ENCODE measurements at regions not wholly inside any gene's neighbourhood (a gene's known extent, or its start where the extent isn't known, plus 50 kb on each side); places are given as distances from the start of the nearest gene placed in this dataset.

DNA sequence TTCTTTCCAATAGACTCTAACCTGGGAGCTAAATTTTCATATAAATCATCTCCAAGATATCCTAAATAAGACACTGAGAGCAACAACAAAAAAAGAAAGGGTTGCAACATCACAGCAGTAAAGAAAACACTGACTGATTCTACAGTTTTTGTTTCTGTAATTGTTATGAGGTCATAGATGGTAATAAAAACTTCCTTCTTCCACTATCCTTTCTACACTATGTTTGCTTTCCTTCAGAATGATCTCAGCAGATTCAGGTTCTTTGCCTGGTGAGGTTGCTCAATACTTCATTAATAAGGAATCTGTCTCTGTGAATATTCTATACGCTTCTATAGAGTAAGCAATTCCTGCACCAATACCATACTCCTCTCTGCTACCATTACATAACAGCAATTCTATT is 835.6 kb upstream of the GRAMD2B start:
- no peak for DNase-seq

DNA sequence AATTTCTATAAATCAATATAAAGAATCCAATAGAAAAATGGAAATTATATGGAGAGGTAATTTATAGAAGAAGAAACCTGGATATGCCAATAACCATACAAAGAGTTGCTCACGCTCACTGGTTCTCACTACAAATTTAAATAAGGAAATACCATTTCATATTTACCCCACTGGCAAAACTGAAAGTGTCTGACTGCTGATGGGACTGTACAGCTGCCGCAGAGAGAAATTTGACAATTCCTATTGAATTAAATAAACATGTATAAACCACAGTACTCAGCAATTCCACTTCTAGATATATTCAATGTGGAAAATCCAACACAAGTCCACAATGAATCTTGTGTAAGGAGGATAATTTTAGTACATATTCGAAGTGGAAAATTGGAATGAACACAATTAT is 830.4 kb upstream of the GRAMD2B start:
- DNase-seq = no peak

DNA sequence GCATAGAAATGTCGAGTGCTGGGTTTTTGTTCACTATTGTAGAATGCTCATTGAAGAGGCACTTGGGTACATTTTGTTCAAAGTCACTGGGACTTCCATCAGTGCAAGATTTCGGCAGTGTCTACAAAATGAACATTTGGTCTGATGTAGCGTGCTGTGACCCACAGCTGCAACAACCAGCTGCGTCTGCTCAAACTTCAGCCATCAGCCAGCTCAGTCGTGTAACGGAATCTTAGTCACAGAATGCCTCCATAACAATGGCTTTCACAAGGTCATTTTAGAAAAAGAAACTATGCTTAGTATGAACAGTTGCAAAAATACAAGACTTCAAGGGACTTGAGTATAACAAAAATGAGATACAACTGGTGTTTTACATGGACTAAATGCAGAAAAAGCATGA is 828.1 kb upstream of the GRAMD2B start:
- DNase-seq = no peak

DNA sequence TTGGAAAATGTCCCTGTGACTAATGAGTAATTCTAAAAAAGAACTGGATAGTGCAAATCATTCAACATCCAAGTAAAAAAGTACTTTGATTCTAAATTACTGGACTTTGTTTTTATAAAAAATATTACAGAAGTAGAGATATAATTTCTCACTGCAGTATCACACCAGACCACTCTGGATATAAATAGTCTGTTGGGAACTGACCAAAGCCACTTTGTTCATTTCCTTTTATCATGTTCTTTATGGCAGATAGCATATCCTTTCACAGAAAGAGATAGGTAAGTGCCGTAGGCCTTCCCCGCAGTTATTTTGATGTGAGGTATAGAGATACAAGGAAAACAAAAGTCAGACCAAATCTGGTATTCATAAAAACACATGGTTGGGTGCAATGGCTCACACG is 827.4 kb upstream of the GRAMD2B start:
- no peak for DNase-seq

DNA sequence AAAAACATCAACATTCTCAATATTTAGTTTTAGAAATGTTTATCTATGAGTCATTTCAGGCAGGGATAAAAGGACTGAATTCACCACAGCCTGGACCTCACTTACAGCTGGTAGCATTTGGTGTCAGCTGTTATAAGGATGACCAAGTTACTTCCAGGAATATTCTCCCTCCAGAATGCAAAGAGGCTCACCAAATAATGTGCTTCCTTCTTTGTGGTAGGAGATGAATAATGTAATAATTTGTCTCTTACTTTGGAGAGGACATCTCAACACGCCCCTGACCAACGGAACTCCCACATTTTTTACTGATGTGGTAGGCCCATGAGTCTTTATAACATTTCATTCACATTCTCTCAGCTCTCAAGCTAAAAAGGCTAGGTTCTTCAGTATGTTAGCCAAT is 825.9 kb upstream of the GRAMD2B start:
- no peak for DNase-seq

DNA sequence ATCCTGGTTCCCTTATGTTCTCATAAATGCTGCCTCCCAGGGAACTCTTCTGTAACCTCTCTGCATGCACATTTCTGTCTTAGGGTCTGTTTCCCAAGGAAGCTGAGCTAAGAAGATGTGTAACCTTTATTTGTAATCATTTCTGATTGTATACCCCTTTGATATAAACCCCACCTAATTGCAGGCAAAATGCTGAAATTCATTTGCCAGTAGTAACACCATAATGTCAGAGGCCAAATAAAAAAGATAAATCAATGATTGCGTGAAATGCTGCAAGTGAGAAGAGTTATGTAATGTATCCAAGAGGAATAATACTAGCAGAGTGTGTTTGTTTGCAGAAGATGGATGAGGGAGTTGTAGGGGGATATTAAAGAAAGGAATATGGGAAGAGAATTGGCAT is 822.6 kb upstream of the GRAMD2B start:
- no peak for DNase-seq

DNA sequence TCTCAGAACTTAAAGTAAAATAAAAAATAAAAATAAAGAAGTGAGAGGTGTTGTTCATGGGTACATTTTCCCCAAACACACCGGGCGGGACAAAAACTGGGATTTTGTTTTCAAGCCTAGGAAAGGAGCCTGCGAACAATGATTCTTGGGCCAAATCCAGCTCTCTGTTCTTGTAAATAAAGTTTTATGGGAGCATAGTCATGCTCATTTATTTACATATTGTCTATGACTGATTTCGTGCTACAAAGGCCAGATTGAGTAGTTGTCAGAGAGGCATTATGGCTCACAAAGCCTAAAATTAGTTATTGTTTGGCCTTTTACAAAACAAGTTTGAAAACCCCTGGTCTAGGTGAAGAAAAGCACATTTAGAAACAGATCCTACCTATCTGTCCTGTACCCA is 821.0 kb upstream of the GRAMD2B start:
- DNase-seq = no peak

DNA sequence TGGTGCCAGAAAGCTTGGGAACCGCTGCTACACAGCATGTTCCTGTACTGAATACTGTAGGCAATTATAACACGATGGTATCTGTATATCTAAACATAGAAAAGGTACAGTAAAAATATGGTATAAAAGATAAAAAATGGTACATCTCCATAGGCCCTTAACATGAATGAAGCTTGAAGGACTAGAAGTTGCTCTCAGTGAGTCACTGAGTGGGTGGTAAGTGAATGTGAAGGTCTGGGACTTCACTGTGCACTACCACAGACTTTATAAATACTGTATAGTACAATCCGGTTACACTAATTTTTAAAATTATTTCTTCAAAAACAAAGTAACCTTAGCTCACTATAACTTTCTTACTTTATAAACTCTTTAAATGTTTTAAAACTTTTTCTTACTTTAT is 819.9 kb upstream of the GRAMD2B start:
- DNase-seq = no peak

DNA sequence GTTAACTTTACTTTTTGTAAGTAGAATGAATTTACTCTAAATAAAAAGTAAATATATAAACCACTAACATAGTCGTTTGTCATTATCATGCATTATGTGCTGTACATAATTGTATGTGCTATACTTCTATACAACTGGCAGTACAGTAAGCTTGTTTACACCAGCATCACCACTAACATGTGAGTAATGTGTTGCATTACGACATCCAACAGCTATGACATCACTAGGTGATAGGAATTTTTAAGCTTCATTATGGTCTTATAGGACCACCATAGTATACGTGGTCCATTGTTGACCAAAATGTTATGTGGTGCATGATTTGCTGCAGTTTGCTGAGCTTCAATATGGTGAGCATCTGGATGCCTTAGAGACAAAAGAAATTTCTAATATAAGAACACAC is 819.1 kb upstream of the GRAMD2B start:
- DNase-seq = no peak

DNA sequence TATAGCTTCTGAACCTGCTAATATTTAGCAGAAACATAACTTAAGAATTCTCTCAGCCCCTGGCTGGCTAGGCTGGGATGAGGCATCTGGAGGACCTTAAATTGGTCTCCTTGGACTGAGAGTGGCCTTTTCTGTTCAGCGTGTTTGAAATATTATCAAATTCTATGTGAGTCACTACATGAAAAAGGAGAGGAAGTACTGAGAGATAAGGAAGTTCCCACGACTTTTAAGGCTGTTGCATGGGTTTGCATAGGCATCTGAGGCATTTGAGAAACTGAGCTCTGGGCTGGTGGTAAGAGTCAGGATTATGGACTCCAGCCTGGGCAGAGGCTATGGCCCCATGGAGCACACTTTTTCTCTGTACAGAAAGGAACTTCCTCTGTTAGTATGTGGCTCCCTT is 816.2 kb upstream of the GRAMD2B start:
- no peak for DNase-seq

DNA sequence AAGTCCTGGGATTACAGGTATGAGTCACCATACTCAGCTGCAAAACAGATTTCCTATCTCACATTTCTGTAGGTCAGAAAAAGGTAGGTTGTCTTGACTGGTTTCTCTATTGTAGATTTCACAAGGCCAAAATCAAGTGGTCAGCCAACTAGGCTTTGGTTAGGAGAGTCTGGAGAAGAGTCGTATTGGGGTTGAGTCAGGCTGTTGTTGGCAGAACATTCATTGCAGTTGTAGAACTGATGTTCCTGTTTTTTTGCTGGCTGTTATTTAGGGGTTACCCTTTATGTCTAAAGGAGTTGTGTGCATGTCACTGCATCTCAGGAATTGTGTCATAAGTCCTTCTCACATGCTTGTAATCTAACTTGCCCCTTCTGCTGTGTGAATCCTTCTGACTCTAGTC is 814.2 kb upstream of the GRAMD2B start:
- DNase-seq = no peak

DNA sequence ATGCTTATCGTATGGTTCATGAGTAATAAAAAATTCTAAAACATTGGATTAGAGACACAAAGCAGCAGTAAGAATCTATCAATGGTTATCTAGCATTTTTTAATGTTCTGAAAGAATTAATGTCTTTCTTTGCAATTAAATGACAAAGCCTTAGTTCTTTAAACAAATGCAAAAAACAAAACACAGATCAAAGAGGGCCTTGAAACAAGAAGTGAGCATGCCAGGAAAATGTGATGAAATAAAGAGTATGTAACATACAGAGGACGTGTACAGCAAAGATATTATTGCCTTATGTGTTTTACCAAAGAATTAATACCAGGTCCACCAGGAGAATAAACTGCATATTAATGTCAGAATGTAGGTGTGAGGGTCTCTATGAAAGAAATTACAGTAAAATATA is 812.3 kb upstream of the GRAMD2B start:
- DNase-seq = no peak

DNA sequence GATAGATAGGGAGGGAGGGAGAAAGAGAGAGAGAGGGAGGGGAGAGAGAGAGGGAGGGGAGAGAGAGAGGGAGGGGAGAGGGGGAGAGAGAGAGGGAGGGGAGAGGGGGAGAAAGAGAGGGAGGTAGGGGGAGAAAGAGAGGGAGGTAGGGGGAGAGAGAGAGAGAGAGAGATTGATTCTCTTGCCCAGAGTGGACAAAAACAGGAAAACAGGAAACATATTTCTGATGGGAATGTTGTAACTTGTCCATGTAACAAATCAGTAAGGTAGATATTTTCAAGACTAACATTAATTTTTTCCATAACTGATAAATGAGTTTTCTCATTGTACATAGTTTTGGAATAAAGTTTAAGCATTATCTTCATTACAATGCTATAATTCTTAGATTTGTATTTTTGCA is 811.7 kb upstream of the GRAMD2B start:
- no peak for DNase-seq

DNA sequence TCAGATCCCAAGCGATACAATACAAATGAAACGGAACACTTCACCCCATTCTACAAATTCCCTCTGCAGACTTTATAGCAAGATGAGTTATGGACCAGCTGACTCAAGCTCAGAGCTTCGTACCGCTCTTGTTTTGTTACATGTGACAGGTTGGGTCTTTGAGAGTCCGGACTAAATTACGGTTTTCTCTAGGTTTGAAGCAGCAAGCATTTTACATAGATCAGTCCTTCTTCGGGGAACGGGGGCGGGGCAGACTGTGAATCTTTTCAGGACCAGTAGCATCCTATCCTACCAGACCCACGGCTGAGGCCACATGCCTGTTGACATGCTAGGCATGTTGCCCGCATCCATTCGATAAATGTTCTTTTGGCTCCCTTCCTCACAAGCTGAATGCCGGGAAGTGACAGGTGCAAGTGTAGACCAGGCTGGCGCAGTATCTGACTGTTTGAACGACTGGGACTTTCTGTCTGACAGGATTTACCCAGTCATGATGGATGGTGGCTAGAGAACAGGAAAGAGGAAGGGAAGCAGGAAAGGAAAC is 811.0 kb upstream of the GRAMD2B start:
- DNase-seq = no peak

DNA sequence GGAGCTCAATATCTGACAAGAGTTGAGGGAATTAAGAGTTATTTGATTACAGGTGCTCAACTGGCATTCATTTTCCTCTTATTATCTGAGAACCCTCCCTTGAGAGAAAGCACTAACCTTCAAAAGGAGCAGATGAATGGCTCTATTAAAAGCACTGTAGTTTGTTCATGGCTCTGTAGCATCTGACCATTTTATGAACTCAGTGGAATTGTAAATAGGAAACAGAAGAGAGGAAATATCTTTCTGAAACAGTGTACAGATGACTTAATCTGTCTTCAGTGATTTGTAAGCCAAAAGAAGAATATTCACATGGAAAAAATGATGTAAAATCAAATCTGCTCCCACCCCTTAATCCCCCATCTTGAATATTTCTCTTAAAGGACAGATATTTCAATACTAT is 810.4 kb upstream of the GRAMD2B start:
- no peak for DNase-seq

DNA sequence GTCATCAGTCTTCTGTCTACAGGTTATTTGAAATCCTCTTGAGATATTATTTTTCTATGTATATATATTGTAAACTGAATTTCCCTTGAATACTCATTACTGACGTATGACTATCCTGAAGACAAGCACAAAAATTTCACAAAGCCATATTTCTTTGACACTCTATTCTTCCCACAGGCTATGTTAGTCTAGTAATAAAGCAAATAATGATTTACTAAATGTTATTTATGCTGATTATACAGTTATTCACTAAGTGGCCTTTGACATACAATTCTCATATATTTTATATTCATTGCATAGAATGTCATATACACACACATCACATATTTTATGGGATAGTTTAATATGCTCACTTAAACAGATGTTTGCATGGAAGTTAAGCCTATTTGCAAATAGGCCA is 793.0 kb upstream of the GRAMD2B start:
- DNase-seq = no peak

DNA sequence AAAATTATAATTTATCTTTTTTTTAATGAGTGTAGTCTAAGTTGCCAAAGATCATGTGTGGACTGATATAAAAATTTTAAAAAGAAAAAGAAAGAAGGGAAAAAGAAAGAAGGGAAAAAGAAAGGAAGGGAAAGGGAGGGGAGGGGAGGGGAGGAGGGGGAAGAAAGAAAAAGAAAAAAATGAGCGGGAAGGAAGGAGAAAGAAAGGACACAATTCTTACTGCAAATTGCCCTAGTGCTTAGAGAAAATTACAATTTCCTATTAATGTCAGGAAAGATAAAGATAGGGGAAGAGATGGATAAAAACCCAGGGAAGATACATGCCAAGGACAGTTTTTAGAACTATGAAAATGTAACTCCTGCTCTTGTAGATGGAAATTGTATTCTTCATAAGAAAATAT is 789.7 kb upstream of the GRAMD2B start:
- no peak for DNase-seq

DNA sequence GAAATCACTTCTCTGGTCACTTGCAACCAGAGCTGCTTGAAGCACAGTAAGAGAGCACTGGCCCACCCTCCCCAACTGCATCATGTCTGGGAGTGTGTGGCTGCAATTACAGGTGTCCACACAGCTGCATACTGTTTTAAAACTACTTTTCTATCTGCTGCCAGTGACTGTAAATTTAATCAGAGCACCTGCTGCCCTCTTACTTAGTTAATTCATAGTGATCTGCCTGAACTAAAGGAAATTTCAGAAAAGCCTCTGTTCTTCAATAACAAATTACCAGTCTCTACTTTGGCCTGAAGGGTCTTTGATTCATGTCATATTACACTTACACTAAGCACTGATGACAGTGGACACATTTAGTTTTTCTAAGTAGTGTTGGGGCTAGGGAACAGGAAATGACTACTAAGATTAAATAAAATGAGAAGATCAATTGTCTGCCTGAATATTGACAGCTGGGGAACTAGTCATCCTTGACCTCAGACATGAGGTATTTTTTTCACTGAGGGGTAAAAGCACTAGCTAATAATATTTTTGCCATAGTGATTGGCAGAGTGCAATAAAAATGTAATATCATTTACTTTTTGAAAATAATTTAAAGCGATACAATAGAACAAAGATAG is 788.9 kb upstream of the GRAMD2B start:
- DNase-seq = no peak

DNA sequence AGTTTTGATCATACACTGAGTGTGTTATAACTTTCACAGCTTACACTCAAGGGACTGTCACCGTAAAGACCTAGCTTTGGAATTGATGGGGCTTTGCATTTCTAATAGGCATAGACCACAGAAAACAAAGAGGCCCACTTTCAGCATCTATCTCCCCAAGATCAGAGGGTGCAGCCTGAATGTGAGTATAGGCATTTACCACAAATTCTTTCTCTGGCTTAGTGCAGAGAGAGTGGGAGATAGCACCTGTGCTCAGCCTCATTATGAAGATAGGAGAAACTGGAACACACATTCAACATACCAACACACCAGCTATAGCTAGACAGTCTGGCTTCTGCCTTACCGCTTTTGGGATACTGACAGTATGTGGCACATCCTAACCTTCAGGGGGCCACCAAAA is 783.4 kb upstream of the GRAMD2B start:
- no peak for DNase-seq

DNA sequence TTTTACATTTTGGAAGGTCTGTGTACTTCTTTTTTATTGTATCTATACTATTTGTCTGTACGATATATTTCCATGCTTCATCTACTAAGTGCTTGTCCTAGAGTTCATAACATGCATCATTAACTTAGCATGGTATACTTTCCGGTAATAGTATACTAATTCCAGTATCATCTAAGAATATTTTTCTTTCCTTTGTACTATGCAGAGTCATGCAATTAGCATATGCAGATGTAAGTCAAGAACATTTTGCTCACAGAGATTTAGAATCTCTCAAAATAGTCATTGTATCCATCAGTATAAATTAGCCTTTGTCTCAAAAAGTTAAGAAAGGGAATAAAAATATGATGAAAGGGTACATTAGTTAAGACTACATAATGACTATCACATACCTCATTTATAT is 770.4 kb upstream of the GRAMD2B start:
- DNase-seq = no peak

DNA sequence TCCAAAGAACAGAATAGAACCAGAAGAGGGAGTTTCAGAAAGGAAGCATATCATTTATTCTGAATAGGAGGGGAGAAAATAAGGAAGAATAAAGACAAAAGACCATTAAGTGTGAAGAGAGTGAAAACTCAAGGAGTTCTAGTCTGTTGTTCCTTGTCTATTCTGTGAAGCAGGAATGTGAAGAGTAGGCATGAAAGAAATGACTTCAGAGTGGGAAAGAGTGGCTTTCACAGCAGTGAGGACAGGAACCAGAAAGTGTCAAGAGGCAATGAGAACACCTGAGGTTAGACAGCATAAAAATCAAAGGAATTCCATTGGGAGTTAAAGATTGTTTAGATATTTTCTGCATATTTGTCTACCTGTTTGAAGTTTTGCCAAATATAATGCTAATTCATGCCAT is 768.8 kb upstream of the GRAMD2B start:
- DNase-seq = no peak

DNA sequence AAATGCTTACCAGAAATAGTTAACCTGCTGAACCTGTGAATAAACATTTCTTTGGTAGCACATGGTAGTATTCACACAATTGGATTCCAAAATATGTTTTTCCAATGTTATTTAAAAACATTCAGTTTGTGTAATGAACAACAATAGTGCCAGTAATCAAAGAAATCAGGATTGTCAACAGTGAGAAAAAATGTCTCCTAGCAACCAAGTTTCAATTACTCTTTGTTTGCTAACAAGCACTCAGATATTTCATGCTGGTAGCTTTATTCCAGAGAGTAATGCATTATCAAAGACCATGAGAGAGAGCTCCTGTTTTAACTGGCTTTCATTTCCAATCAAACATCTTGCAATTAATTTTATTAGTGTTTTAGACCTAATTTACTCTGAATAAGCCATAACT is 768.1 kb upstream of the GRAMD2B start:
- no peak for DNase-seq

DNA sequence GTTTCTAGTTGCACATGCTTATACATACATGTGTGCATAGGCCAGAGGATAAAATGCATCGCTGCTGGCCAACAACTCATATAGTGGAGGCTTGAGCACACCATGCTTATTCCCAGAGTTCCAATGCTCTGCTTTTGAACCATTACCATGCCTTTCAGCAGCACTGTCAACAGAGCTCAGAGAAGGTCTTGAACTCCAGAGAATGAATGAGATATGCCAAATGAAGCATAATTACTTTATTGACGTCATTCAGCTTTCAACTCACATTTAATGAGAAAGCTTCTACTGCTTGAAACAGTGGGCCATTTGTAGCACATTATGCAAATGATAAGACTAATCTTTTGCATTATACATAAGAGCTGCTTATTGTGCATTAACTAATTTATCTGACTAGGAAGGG is 765.3 kb upstream of the GRAMD2B start:
- DNase-seq = no peak

DNA sequence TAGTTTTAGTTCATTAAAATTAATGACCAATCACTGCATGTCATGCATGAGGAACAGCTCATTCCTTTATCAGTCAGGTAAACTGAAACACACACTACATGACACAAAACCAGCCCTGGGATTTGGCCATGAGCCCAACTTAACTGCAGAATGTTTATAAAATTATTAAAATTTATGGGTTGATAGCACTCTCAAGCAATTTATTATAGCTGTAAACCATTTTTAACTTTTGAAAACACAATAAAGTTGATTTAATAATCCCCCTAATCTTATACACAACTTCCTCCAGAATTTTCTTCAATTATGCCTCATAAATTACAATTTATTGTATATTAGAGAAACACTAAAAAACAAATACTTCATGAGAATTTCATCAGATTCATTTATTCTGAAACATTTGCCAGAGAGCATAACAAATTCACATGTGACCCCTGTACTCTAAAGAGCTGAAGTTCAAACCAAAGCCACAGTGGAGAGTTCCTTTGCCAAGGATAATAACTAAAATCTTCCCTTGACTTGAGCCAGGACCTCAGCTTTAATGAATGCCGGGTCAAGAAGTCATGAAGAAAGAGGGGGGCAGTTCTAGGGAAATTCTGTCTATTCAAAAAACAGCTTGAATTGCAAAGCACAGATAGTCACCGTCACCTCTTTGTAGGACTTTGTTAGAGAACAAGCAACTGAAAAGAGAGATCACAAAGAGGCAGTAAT is 763.7 kb upstream of the GRAMD2B start:
- DNase-seq = no peak

Data from SIG-M5 (cell line).